ENCODE measurements at regions not wholly inside any gene's neighbourhood (a gene's known extent, or its start where the extent isn't known, plus 50 kb on each side); places are given as distances from the start of the nearest gene placed in this dataset.

- no peak overlapping the region for H3K9ac ChIP-seq (ENCODE audit: low read length)
- no peak overlapping the region for H4K12ac ChIP-seq (ENCODE audit: low read depth, low read length)
- no peak overlapping the region for H2AK5ac ChIP-seq (ENCODE audit: low read length)
- H4K91ac ChIP-seq (ENCODE audit: low read depth, low read length): no peak overlapping the region
- H3K18ac ChIP-seq (ENCODE audit: low read length): no peak overlapping the region
- H3K4me2 ChIP-seq (ENCODE audit: low read length): no peak overlapping the region
- no peaks in the 10 kb centered on the region for H3K27me3 ChIP-seq (ENCODE audit: insufficient read depth, low read length)
- no peak overlapping the region for H2AFZ ChIP-seq (ENCODE audit: insufficient read depth, low read length, poor library complexity)
- H4K8ac ChIP-seq (ENCODE audit: low read depth, low read length): no peak overlapping the region
- no peak overlapping the region for H2BK12ac ChIP-seq (ENCODE audit: low read length)
- H3K4ac ChIP-seq (ENCODE audit: low read depth, low read length): no peak overlapping the region
- H3K27ac ChIP-seq (ENCODE audit: low read depth, low read length): no peak overlapping the region
- H3K9me3 ChIP-seq (ENCODE audit: insufficient read depth, low read depth, low read length): peaks cover 2% of the 10 kb centered on the region
- H2BK5ac ChIP-seq (ENCODE audit: low read depth, low read length, poor library complexity): no peak overlapping the region
- H3K23ac ChIP-seq (ENCODE audit: low read length): no peak overlapping the region
- no peak overlapping the region for H2BK120ac ChIP-seq (ENCODE audit: insufficient read depth, low read length, poor library complexity)
- H3K79me1 ChIP-seq (ENCODE audit: low read length): no peaks in the 10 kb centered on the region
- H3K4me3 ChIP-seq (ENCODE audit: low read depth, low read length): no peak overlapping the region
- H3K14ac ChIP-seq (ENCODE audit: low read length): no peak overlapping the region
- H3K4me1 ChIP-seq (ENCODE audit: control insufficient read depth in 1 of 2, insufficient read depth in 2 of 2, low read length in 2 of 2): peaks cover 7% of the 10 kb centered on the region in 2 experiments
- H3K36me3 ChIP-seq (ENCODE audit: control insufficient read depth in 1 of 2, insufficient read depth in 2 of 2, low read length in 2 of 2): no peaks in the 10 kb centered on the region
- no peaks in the 10 kb centered on the region for H3K79me2 ChIP-seq (ENCODE audit: control insufficient read depth, insufficient read depth, low read length, poor library complexity)
- DNase-seq: no peak
These were observed 103.9 kb downstream of the RND3 start for GRCh38 chr2:150383587-150383986.

GRCh38 chr2:150379166-150379565 is 108.3 kb downstream of the RND3 start:
- no peak overlapping the region for H3K9ac ChIP-seq (ENCODE audit: low read length)
- H3K79me2 ChIP-seq (ENCODE audit: control insufficient read depth, insufficient read depth, low read length, poor library complexity): no peaks in the 10 kb centered on the region
- H3K27ac ChIP-seq (ENCODE audit: low read depth, low read length): no peak overlapping the region

GRCh38 chr2:150378686-150379085 is 108.8 kb downstream of the RND3 start:
- H3K4me3 ChIP-seq (ENCODE audit: low read depth, low read length): no peak overlapping the region
- no CpG with 5 or more reads among the region's 1 CpG for WGBS (ENCODE audit: extremely low coverage, insufficient coverage, insufficient read length)

More at GRCh38 chr2:150379166-150379565, 108.3 kb downstream of the RND3 start:
- no peak overlapping the region for H3K23ac ChIP-seq (ENCODE audit: low read length)
- H2BK120ac ChIP-seq (ENCODE audit: insufficient read depth, low read length, poor library complexity): no peak overlapping the region
- no peak overlapping the region for H2BK12ac ChIP-seq (ENCODE audit: low read length)
- H3K4me3 ChIP-seq (ENCODE audit: low read depth, low read length): no peak overlapping the region
- peaks cover 0 to 4% of the 10 kb centered on the region in 2 experiments for H3K4me1 ChIP-seq (ENCODE audit: control insufficient read depth in 1 of 2, insufficient read depth in 2 of 2, low read length in 2 of 2)
- no peak overlapping the region for H4K91ac ChIP-seq (ENCODE audit: low read depth, low read length)
- no peak overlapping the region for H2AFZ ChIP-seq (ENCODE audit: insufficient read depth, low read length, poor library complexity)
- no peak overlapping the region for H4K8ac ChIP-seq (ENCODE audit: low read depth, low read length)
- no peaks in the 10 kb centered on the region for H3K27me3 ChIP-seq (ENCODE audit: insufficient read depth, low read length)
- no peak overlapping the region for H2AK5ac ChIP-seq (ENCODE audit: low read length)
- no peaks in the 10 kb centered on the region for H3K36me3 ChIP-seq (ENCODE audit: control insufficient read depth in 1 of 2, insufficient read depth in 2 of 2, low read length in 2 of 2)
- H3K4ac ChIP-seq (ENCODE audit: low read depth, low read length): no peak overlapping the region
- no peak overlapping the region for H2BK5ac ChIP-seq (ENCODE audit: low read depth, low read length, poor library complexity)
- no peak overlapping the region for H4K12ac ChIP-seq (ENCODE audit: low read depth, low read length)
- H3K4me2 ChIP-seq (ENCODE audit: low read length): no peak overlapping the region
- H3K9me3 ChIP-seq (ENCODE audit: insufficient read depth, low read depth, low read length): no peaks in the 10 kb centered on the region
- no peaks in the 10 kb centered on the region for H3K79me1 ChIP-seq (ENCODE audit: low read length)
- no peak for DNase-seq
- H3K14ac ChIP-seq (ENCODE audit: low read length): no peak overlapping the region
- H3K18ac ChIP-seq (ENCODE audit: low read length): no peak overlapping the region

GRCh38 chr2:150376553-150377335 is 110.7 kb downstream of the RND3 start:
- Histone ChIP-seq H3K36me3 (ENCODE audit: control insufficient read depth in 1 of 2, insufficient read depth in 2 of 2, low read length in 2 of 2) (no peaks in the 10 kb centered on the region), H3K27me3 (ENCODE audit: insufficient read depth, low read length) (no peaks in the 10 kb centered on the region), H4K8ac (ENCODE audit: low read depth, low read length) (no peak overlapping the region), H3K18ac (ENCODE audit: low read length) (no peak overlapping the region), H3K4me1 (ENCODE audit: control insufficient read depth in 1 of 2, insufficient read depth in 2 of 2, low read length in 2 of 2) (peaks cover 0 to 4% of the 10 kb centered on the region in 2 experiments), H2AFZ (ENCODE audit: insufficient read depth, low read length, poor library complexity) (no peak overlapping the region), H3K23ac (ENCODE audit: low read length) (no peak overlapping the region), H2BK120ac (ENCODE audit: insufficient read depth, low read length, poor library complexity) (no peak overlapping the region), H2BK12ac (ENCODE audit: low read length) (no peak overlapping the region), H2AK5ac (ENCODE audit: low read length) (no peak overlapping the region), H2BK5ac (ENCODE audit: low read depth, low read length, poor library complexity) (no peak overlapping the region), H3K79me1 (ENCODE audit: low read length) (no peaks in the 10 kb centered on the region), H3K14ac (ENCODE audit: low read length) (no peak overlapping the region), H3K4ac (ENCODE audit: low read depth, low read length) (no peak overlapping the region), H4K91ac (ENCODE audit: low read depth, low read length) (no peak overlapping the region), H3K27ac (ENCODE audit: low read depth, low read length) (no peak overlapping the region), H3K4me2 (ENCODE audit: low read length) (no peak overlapping the region), H3K4me3 (ENCODE audit: low read depth, low read length) (no peak overlapping the region), H3K9ac (ENCODE audit: low read length) (no peak overlapping the region), H4K12ac (ENCODE audit: low read depth, low read length) (no peak overlapping the region), H3K9me3 (ENCODE audit: insufficient read depth, low read depth, low read length) (no peaks in the 10 kb centered on the region), H3K79me2 (ENCODE audit: control insufficient read depth, insufficient read depth, low read length, poor library complexity) (no peaks in the 10 kb centered on the region)
- DNase-seq: peak; percentile 53 to 74
- WGBS (ENCODE audit: extremely low coverage, insufficient coverage, insufficient read length): no CpG with 5 or more reads among the region's 7 CpGs

More at GRCh38 chr2:150378686-150379085, 108.8 kb downstream of the RND3 start:
- DNase-seq: no peak
- Histone ChIP-seq H3K18ac (ENCODE audit: low read length) (no peak overlapping the region), H2BK12ac (ENCODE audit: low read length) (no peak overlapping the region), H2AK5ac (ENCODE audit: low read length) (no peak overlapping the region), H3K9ac (ENCODE audit: low read length) (no peak overlapping the region), H3K79me2 (ENCODE audit: control insufficient read depth, insufficient read depth, low read length, poor library complexity) (no peaks in the 10 kb centered on the region), H3K4me2 (ENCODE audit: low read length) (no peak overlapping the region), H3K4me1 (ENCODE audit: control insufficient read depth in 1 of 2, insufficient read depth in 2 of 2, low read length in 2 of 2) (peaks cover 0 to 4% of the 10 kb centered on the region in 2 experiments), H4K12ac (ENCODE audit: low read depth, low read length) (no peak overlapping the region), H2BK120ac (ENCODE audit: insufficient read depth, low read length, poor library complexity) (no peak overlapping the region), H3K14ac (ENCODE audit: low read length) (no peak overlapping the region), H3K4ac (ENCODE audit: low read depth, low read length) (no peak overlapping the region), H3K79me1 (ENCODE audit: low read length) (no peaks in the 10 kb centered on the region), H3K23ac (ENCODE audit: low read length) (no peak overlapping the region), H4K91ac (ENCODE audit: low read depth, low read length) (no peak overlapping the region), H2AFZ (ENCODE audit: insufficient read depth, low read length, poor library complexity) (no peak overlapping the region), H4K8ac (ENCODE audit: low read depth, low read length) (no peak overlapping the region), H2BK5ac (ENCODE audit: low read depth, low read length, poor library complexity) (no peak overlapping the region), H3K27me3 (ENCODE audit: insufficient read depth, low read length) (no peaks in the 10 kb centered on the region), H3K27ac (ENCODE audit: low read depth, low read length) (no peak overlapping the region), H3K36me3 (ENCODE audit: control insufficient read depth in 1 of 2, insufficient read depth in 2 of 2, low read length in 2 of 2) (no peaks in the 10 kb centered on the region), H3K9me3 (ENCODE audit: insufficient read depth, low read depth, low read length) (no peaks in the 10 kb centered on the region)
